ENCODE measurements at regions not wholly inside any gene's neighbourhood (a gene's known extent, or its start where the extent isn't known, plus 50 kb on each side); places are given as distances from the start of the nearest gene placed in this dataset.

DNA sequence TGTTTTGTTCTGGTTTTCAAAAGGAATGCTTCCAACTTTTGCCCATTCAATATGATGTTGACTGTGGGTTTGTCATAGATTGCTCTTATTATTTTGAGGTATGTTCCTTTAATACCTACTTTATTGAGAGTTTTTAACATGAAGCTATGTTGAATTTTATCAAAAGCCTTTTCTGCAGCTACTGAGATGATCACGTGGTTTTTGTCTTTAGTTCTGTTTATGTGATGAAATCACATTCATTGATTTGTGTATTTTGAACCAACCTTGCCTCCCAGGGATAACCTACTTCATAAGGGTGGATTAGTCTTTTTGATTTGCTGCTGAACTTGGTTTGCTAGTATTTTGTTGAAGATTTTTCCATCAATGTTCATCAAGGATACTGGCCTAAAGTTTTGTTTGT is 92.7 kb upstream of the TCF21 start:
- no peaks in the 10 kb centered on the region for H3K79me2 ChIP-seq
- TF ChIP-seq, protein P1, sequence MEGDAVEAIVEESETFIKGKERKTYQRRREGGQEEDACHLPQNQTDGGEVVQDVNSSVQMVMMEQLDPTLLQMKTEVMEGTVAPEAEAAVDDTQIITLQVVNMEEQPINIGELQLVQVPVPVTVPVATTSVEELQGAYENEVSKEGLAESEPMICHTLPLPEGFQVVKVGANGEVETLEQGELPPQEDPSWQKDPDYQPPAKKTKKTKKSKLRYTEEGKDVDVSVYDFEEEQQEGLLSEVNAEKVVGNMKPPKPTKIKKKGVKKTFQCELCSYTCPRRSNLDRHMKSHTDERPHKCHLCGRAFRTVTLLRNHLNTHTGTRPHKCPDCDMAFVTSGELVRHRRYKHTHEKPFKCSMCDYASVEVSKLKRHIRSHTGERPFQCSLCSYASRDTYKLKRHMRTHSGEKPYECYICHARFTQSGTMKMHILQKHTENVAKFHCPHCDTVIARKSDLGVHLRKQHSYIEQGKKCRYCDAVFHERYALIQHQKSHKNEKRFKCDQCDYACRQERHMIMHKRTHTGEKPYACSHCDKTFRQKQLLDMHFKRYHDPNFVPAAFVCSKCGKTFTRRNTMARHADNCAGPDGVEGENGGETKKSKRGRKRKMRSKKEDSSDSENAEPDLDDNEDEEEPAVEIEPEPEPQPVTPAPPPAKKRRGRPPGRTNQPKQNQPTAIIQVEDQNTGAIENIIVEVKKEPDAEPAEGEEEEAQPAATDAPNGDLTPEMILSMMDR (IDR thresholded peaks at IDR 0.05) = no peak
- H3K9me3 ChIP-seq (ENCODE audit: control insufficient read depth, low read length) = no peaks in the 10 kb centered on the region
- no peaks in the 10 kb centered on the region for H3K36me3 ChIP-seq (ENCODE audit: control insufficient read depth, insufficient read depth, low read length)
- no peak overlapping the region for H3K27ac ChIP-seq
- no peaks in the 10 kb centered on the region for H3K27me3 ChIP-seq (ENCODE audit: control insufficient read depth, insufficient read depth, low read length)
- H3K4me3 ChIP-seq (ENCODE audit: low read depth, low read length) = no peak overlapping the region
- H3K4me2 ChIP-seq (ENCODE audit: low read length) = no peak overlapping the region
- H3K4me1 ChIP-seq = no peaks in the 10 kb centered on the region
- H2AFZ ChIP-seq = no peak overlapping the region
- no peak overlapping the region for H3K9ac ChIP-seq

DNA sequence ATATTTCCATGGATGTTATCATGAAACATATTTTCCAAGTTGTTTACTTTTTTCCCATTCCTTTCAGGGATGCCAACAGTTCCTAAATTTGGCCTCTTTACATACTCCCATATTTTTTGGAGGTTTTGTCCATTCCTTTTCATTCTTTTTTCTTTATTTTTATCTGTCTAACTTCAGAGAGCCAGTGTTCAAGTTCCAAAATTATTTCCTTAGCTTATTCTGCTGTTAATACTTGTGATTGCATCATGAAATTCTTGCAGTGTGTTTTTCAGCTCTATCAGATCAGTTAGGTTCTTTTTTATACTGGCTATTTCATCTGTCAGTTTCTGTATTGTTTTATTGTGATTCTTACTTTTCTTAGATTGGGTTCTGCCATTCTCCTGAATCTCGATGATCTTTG is 89.9 kb upstream of the TCF21 start:
- H3K27me3 ChIP-seq (ENCODE audit: control insufficient read depth, insufficient read depth, low read length) = no peaks in the 10 kb centered on the region
- H3K9me3 ChIP-seq (ENCODE audit: control insufficient read depth, low read length) = no peaks in the 10 kb centered on the region
- no peak overlapping the region for H2AFZ ChIP-seq
- no peak overlapping the region for H3K27ac ChIP-seq
- H3K4me2 ChIP-seq (ENCODE audit: low read length) = no peak overlapping the region
- TF ChIP-seq, protein P1 (IDR thresholded peaks at IDR 0.05) = no peak
- no peaks in the 10 kb centered on the region for H3K36me3 ChIP-seq (ENCODE audit: control insufficient read depth, insufficient read depth, low read length)
- H3K4me1 ChIP-seq = no peaks in the 10 kb centered on the region
- H3K79me2 ChIP-seq = no peaks in the 10 kb centered on the region
- H3K9ac ChIP-seq = no peak overlapping the region
- no peak overlapping the region for H3K4me3 ChIP-seq (ENCODE audit: low read depth, low read length)

DNA sequence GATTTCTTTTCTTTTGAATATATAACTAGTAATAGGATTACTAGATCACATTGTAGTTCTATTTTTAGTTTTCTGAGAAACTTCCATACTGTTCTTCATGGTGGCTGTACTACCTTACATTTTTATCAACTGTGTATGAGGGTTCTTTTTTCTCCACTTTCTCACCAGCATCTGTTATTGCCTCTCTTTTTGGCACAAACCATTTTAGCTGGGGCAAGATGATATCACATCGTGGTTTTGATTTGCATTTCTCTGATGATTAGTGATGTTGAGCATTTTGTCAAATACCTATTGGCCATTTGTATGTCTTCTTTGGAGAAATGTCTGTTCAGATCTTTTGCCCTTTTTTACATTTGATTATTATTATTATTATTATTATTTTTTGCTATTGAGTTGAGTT is 86.1 kb upstream of the TCF21 start:
- no peak overlapping the region for H2AFZ ChIP-seq
- no peaks in the 10 kb centered on the region for H3K36me3 ChIP-seq (ENCODE audit: control insufficient read depth, insufficient read depth, low read length)
- no peaks in the 10 kb centered on the region for H3K27me3 ChIP-seq (ENCODE audit: control insufficient read depth, insufficient read depth, low read length)
- H3K9me3 ChIP-seq (ENCODE audit: control insufficient read depth, low read length) = no peaks in the 10 kb centered on the region
- H3K79me2 ChIP-seq = no peaks in the 10 kb centered on the region
- no peak overlapping the region for H3K4me2 ChIP-seq (ENCODE audit: low read length)
- no peak overlapping the region for H3K4me3 ChIP-seq (ENCODE audit: low read depth, low read length)
- TF ChIP-seq, protein P1 (IDR thresholded peaks at IDR 0.05) = no peak
- H3K4me1 ChIP-seq = no peaks in the 10 kb centered on the region
- H3K27ac ChIP-seq = no peak overlapping the region
- H3K9ac ChIP-seq = no peak overlapping the region

DNA sequence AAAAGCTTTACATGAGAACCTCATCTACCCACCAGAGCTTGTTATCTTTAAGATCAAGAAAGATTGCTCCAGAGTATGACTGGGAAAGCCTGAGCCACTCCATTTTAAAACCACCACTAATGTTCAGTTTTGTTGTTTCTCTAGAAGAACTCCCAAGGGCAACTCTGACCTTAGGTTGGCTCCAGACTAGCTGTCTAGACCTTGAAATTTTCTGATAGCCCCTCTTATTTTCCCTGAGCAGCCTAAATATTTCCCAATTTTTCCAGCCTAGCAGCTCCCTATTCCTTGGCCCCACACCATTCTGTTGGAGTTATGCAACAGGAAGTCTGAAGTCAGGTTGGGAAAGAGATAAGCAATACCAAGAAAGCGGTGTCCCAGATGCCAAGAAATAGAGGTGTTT is 84.6 kb upstream of the TCF21 start:
- Histone ChIP-seq H2AFZ (no peak overlapping the region), H3K4me1 (no peaks in the 10 kb centered on the region), H3K4me3 (ENCODE audit: low read depth, low read length) (no peak overlapping the region), H3K27ac (no peak overlapping the region), H3K9me3 (ENCODE audit: control insufficient read depth, low read length) (no peaks in the 10 kb centered on the region), H3K27me3 (ENCODE audit: control insufficient read depth, insufficient read depth, low read length) (no peaks in the 10 kb centered on the region), H3K79me2 (no peaks in the 10 kb centered on the region), H3K9ac (no peak overlapping the region), H3K4me2 (ENCODE audit: low read length) (no peak overlapping the region), H3K36me3 (ENCODE audit: control insufficient read depth, insufficient read depth, low read length) (no peaks in the 10 kb centered on the region)
- TF ChIP-seq, protein P1 (IDR thresholded peaks at IDR 0.05) = no peak

DNA sequence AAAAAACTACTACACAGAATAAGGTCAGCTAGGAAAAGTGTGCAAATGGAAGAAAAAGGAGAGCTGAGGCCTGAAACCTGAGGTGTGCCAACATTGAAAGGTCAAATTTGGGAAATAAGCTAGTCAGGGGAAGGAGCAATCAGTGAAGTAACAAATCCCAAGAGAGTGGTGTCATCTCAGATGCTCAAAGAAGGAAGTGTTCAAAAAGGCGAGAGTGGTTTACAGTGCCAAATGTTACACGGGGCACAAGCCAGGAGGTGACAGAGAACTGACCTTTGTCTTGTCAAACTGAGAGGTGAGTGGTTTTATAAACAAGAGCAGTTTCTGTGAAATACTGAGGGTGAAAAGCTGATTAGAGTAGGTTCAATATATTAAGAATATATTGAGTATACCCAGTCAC is 83.0 kb upstream of the TCF21 start:
- Histone ChIP-seq H3K4me2 (ENCODE audit: low read length) (no peak overlapping the region), H3K4me3 (ENCODE audit: low read depth, low read length) (no peak overlapping the region), H2AFZ (no peak overlapping the region), H3K9ac (no peak overlapping the region), H3K27me3 (ENCODE audit: control insufficient read depth, insufficient read depth, low read length) (no peaks in the 10 kb centered on the region), H3K36me3 (ENCODE audit: control insufficient read depth, insufficient read depth, low read length) (no peaks in the 10 kb centered on the region), H3K79me2 (no peaks in the 10 kb centered on the region), H3K9me3 (ENCODE audit: control insufficient read depth, low read length) (no peaks in the 10 kb centered on the region), H3K4me1 (no peaks in the 10 kb centered on the region), H3K27ac (no peak overlapping the region)
- TF ChIP-seq, protein P1 (IDR thresholded peaks at IDR 0.05) = no peak
